ENCODE measurements at regions not wholly inside any gene's neighbourhood (a gene's known extent, or its start where the extent isn't known, plus 50 kb on each side); places are given as distances from the start of the nearest gene placed in this dataset.
A peak's percentile ranks its signal among the peaks of the same experiment; 100 is the strongest.
"Not testable (repeated sequence)": the region's sequence is repeated elsewhere in the genome, so short reads cannot be mapped to it uniquely, and the experiment has no call there.

- ATAC-seq (ENCODE audit: low FRiP score in 2 of 2): peak; percentile 80 to 83
- H3K27me3 ChIP-seq, H3K4me1 ChIP-seq, H3K9me3 ChIP-seq, H3K4me3 ChIP-seq, H3K36me3 ChIP-seq, H3K27ac ChIP-seq: not testable (repeated sequence)
- peak; percentile 71 to 85 for DNase-seq
- WGBS, 2 donors: 69 to 71% methylated on average over 7 to 12 of the region's 20 CpGs
- peak; percentile 8 to 59 (median 42) for TF ChIP-seq CTCF (IDR thresholded peaks at IDR 0.05)
These were observed 178.5 kb downstream of the NPIPB11 start for GRCh38 chr16:29227751-29228663.

GRCh38 chr16:29226782-29227181 lies 179.7 kb downstream of the NPIPB11 start:
- 50% methylated on average over 2 of the region's 13 CpGs; no CpG with 5 or more reads in 1 of the 2 donors for WGBS, 2 donors
- TF ChIP-seq POLR2A (IDR thresholded peaks at IDR 0.05): no peak
- TF ChIP-seq EP300 (IDR thresholded peaks at IDR 0.05): no peak
- TF ChIP-seq CTCF (IDR thresholded peaks at IDR 0.05): no peak
- TF ChIP-seq POLR2AphosphoS5 (IDR thresholded peaks at IDR 0.05): no peak
- H3K27me3 ChIP-seq: no peaks in the 10 kb centered on the region
- no peak overlapping the region for H3K27ac ChIP-seq
- no peaks in the 10 kb centered on the region for H3K4me1 ChIP-seq
- DNase-seq: no peak
- no peak for ATAC-seq (ENCODE audit: low FRiP score in 2 of 2)
- no peak overlapping the region for H3K4me3 ChIP-seq
- H3K9me3 ChIP-seq: no peaks in the 10 kb centered on the region
- no peaks in the 10 kb centered on the region for H3K36me3 ChIP-seq

GRCh38 chr16:29224675-29225074 lies 181.8 kb downstream of the NPIPB11 start:
- H3K4me1 ChIP-seq; H3K27me3 ChIP-seq; H3K9me3 ChIP-seq; H3K27ac ChIP-seq; ATAC-seq (ENCODE audit: low FRiP score in 2 of 2); H3K4me3 ChIP-seq; DNase-seq; H3K36me3 ChIP-seq: not testable (repeated sequence)
- WGBS, 2 donors: 62 to 67% methylated on average over 2 of the region's 4 CpGs

GRCh38 chr16:29222615-29223014 lies 183.9 kb downstream of the NPIPB11 start:
- H3K4me3 ChIP-seq; H3K36me3 ChIP-seq; ATAC-seq (ENCODE audit: low FRiP score in 2 of 2); DNase-seq; H3K4me1 ChIP-seq; H3K9me3 ChIP-seq; H3K27me3 ChIP-seq; H3K27ac ChIP-seq: not testable (repeated sequence)
- WGBS, 2 donors: 94 to 100% methylated on average over 2 to 7 of the region's 7 CpGs

- H3K4me3 ChIP-seq; DNase-seq; ATAC-seq (ENCODE audit: low FRiP score in 2 of 2); H3K27me3 ChIP-seq; H3K4me1 ChIP-seq; H3K9me3 ChIP-seq; H3K27ac ChIP-seq; H3K36me3 ChIP-seq: not testable (repeated sequence)
- 80 to 87% methylated on average over 7 to 8 of the region's 8 CpGs for WGBS, 2 donors
These were observed 184.5 kb downstream of the NPIPB11 start for GRCh38 chr16:29222008-29222407.

GRCh38 chr16:29221281-29221955 lies 185.1 kb downstream of the NPIPB11 start:
- H3K9me3 ChIP-seq; H3K4me1 ChIP-seq; H3K27me3 ChIP-seq; DNase-seq; H3K36me3 ChIP-seq; H3K27ac ChIP-seq; ATAC-seq (ENCODE audit: low FRiP score in 2 of 2); H3K4me3 ChIP-seq: not testable (repeated sequence)
- 79 to 82% methylated on average over 8 to 10 of the region's 10 CpGs for WGBS, 2 donors

GRCh38 chr16:29220647-29221191 lies 185.8 kb downstream of the NPIPB11 start:
- not testable (repeated sequence) for H3K9me3 ChIP-seq, H3K27ac ChIP-seq, H3K4me1 ChIP-seq, H3K36me3 ChIP-seq, H3K27me3 ChIP-seq, H3K4me3 ChIP-seq
- DNase-seq (peak in 1 of 2 donors; percentile 67), ATAC-seq (ENCODE audit: low FRiP score in 2 of 2) (peak in 1 of 2 donors; percentile 83)
- 71 to 83% methylated on average over 19 to 21 of the region's 36 CpGs for WGBS, 2 donors

- DNase-seq (peak in 1 of 2 donors; percentile 29), ATAC-seq (ENCODE audit: low FRiP score in 2 of 2) (peak in 1 of 2 donors; percentile 42)
- H3K4me1 ChIP-seq: not testable (repeated sequence)
These were observed 186.4 kb downstream of the NPIPB11 start for GRCh38 chr16:29219966-29220646.

GRCh38 chr16:29219562-29219961 lies 186.9 kb downstream of the NPIPB11 start:
- 97 to 98% methylated on average over 15 to 16 of the region's 16 CpGs for WGBS, 2 donors
- H3K4me3 ChIP-seq; H3K27ac ChIP-seq; ATAC-seq (ENCODE audit: low FRiP score in 2 of 2); DNase-seq; H3K4me1 ChIP-seq; H3K9me3 ChIP-seq; H3K27me3 ChIP-seq; H3K36me3 ChIP-seq: not testable (repeated sequence)

More at GRCh38 chr16:29219966-29220646, 186.4 kb downstream of the NPIPB11 start:
- 83 to 88% methylated on average over 14 to 24 of the region's 24 CpGs for WGBS, 2 donors
- not testable (repeated sequence) for H3K9me3 ChIP-seq, H3K36me3 ChIP-seq, H3K27ac ChIP-seq, H3K27me3 ChIP-seq, H3K4me3 ChIP-seq

- not testable (repeated sequence) for H3K4me3 ChIP-seq; H3K4me1 ChIP-seq; H3K27me3 ChIP-seq; H3K36me3 ChIP-seq; H3K9me3 ChIP-seq; H3K27ac ChIP-seq; ATAC-seq (ENCODE audit: low FRiP score in 2 of 2)
- 92 to 98% methylated on average over 6 to 21 of the region's 26 CpGs for WGBS, 2 donors
- peak in 1 of 2 donors; percentile 77 for DNase-seq
These were observed 187.9 kb downstream of the NPIPB11 start for GRCh38 chr16:29218649-29219048.
